CD14-positive monocyte (primary cell): ENCODE measurements at regions not wholly inside any gene's neighbourhood (a gene's known extent, or its start where the extent isn't known, plus 50 kb on each side); places are given as distances from the start of the nearest gene placed in this dataset.

Source experiments
- DNase-seq, 3 donors: peaks; one replicate each; pipeline ENCODE4 v3.0.0-alpha.2; 2011 to 2022
- H2AFZ ChIP-seq: 2 replicates; pipeline ENCODE4 v1.6.0; 2012; ENCODE audit warnings: mild to moderate bottlenecking, low read depth, low read length, inconsistent platforms; ENCODE audit not compliant: insufficient read depth, poor library complexity, severe bottlenecking
- H3K27ac ChIP-seq, 2 donors: 1 replicate in 1 of 2; 2 replicates in 1 of 2; pipeline ENCODE4 v1.5.1; 2012 to 2013; ENCODE audit warnings: low read length in 2 of 2, control low read depth in 1 of 2, inconsistent platforms in 1 of 2, low read depth in 1 of 2, mild to moderate bottlenecking in 1 of 2
- H3K27me3 ChIP-seq, 2 donors: one replicate each; pipeline versions ENCODE4 v1.6.0 to v1.6.1; 2011 to 2013; ENCODE audit warnings: low read length in 2 of 2; ENCODE audit not compliant: control insufficient read depth in 2 of 2, insufficient read depth in 2 of 2
- H3K36me3 ChIP-seq, 2 donors: replicated peaks in 1 of 2; 1 replicate in 1 of 2; 2 replicates in 1 of 2; pipeline versions ENCODE4 v1.5.1 to v1.6.1; 2012 to 2013; ENCODE audit warnings: low read length in 2 of 2, control low read depth in 1 of 2, inconsistent platforms in 1 of 2, mild to moderate bottlenecking in 1 of 2; ENCODE audit not compliant: insufficient read depth in 2 of 2, control insufficient read depth in 1 of 2
- H3K4me1 ChIP-seq, 2 donors: 1 replicate in 1 of 2; 2 replicates in 1 of 2; pipeline versions ENCODE4 v1.5.1 to v1.6.1; 2012 to 2013; ENCODE audit warnings: low read length in 2 of 2, control low read depth in 1 of 2, inconsistent platforms in 1 of 2, mild to moderate bottlenecking in 1 of 2, moderate library complexity in 1 of 2; ENCODE audit not compliant: insufficient read depth in 2 of 2, control insufficient read depth in 1 of 2
- H3K4me2 ChIP-seq: replicated peaks from 2 replicates; pipeline ENCODE3; 2012; ENCODE audit warnings: low read length, moderate library complexity, mild to moderate bottlenecking; ENCODE audit not compliant: poor library complexity, severe bottlenecking; ENCODE audit errors: extremely low read depth
- H3K4me3 ChIP-seq, 3 experiments: fragments of 200-600 bp in 1 of 3; sonication (generic) in 1 of 3; replicated peaks in 1 of 3; 1 replicate in 2 of 3; 2 replicates in 1 of 3; pipeline ENCODE4 v1.5.1; 2011 to 2013; ENCODE audit warnings: low read length in 3 of 3, mild to moderate bottlenecking in 3 of 3, control low read depth in 2 of 3, low read depth in 2 of 3, inconsistent platforms in 1 of 3, moderate library complexity in 1 of 3
- H3K79me2 ChIP-seq: 2 replicates; pipeline ENCODE4 v1.6.0; 2012; ENCODE audit warnings: mild to moderate bottlenecking, control low read depth, inconsistent platforms, low read length, moderate library complexity; ENCODE audit not compliant: insufficient read depth
- H3K9ac ChIP-seq: 2 replicates; pipeline ENCODE4 v1.6.0; 2017; ENCODE audit warnings: low read length, mild to moderate bottlenecking; ENCODE audit not compliant: insufficient read depth, poor library complexity, severe bottlenecking
- H3K9me3 ChIP-seq, 2 donors: replicated peaks in 1 of 2; 1 replicate in 1 of 2; 2 replicates in 1 of 2; pipeline versions ENCODE4 v1.5.1 to v1.6.1; 2012 to 2013; ENCODE audit warnings: low read length in 2 of 2, control low read depth in 1 of 2; ENCODE audit not compliant: control insufficient read depth in 1 of 2, insufficient read depth in 1 of 2
- H4K20me1 ChIP-seq: 2 replicates; pipeline ENCODE4 v1.6.0; 2012; ENCODE audit warnings: mild to moderate bottlenecking, low read length, control low read depth, moderate library complexity; ENCODE audit not compliant: insufficient read depth
- H3K27ac Mint-ChIP-seq, 7 donors: one replicate each; pipeline ENCODE4 v1.8.0; 2020; ENCODE audit warnings: mild to moderate bottlenecking in 7 of 7, mixed read lengths in 7 of 7, moderate library complexity in 6 of 7, inconsistent platforms in 2 of 7
- H3K27me3 Mint-ChIP-seq, 3 donors: one replicate each; pipeline ENCODE4 v1.8.0; 2021 to 2022; ENCODE audit warnings: low read depth in 3 of 3, mild to moderate bottlenecking in 3 of 3, mixed read lengths in 3 of 3, moderate library complexity in 3 of 3, inconsistent platforms in 1 of 3
- H3K36me3 Mint-ChIP-seq, 2 donors: one replicate each; pipeline ENCODE4 v1.8.0; 2020; ENCODE audit warnings: mixed read lengths in 2 of 2, inconsistent platforms in 1 of 2, mild to moderate bottlenecking in 1 of 2
- H3K4me1 Mint-ChIP-seq: one replicate; pipeline ENCODE4 v1.8.0; 2020; ENCODE audit warnings: mild to moderate bottlenecking, mixed read lengths
- H3K4me3 Mint-ChIP-seq, 2 donors: one replicate each; pipeline ENCODE4 v1.8.0; 2020; ENCODE audit warnings: mild to moderate bottlenecking in 2 of 2, mixed read lengths in 2 of 2, moderate library complexity in 1 of 2
- H3K9me3 Mint-ChIP-seq, 7 donors: one replicate each; pipeline ENCODE4 v1.8.0; 2020 to 2022; ENCODE audit warnings: mixed read lengths in 7 of 7, mild to moderate bottlenecking in 6 of 7, moderate library complexity in 6 of 7, inconsistent platforms in 2 of 7
- WGBS: methylation state at CpG from one replicate; pipeline ENCODE4 v1.1.5; 2013; ENCODE audit warnings: missing lambda C conversion rate; ENCODE audit not compliant: insufficient coverage; 5-methylcytosine and 5-hydroxymethylcytosine counted together
- intact Hi-C, 2 donors: fragments of 100-400 bp; cut with micrococcal nuclease; formaldehyde crosslinking; loops; one replicate each; pipeline versions ENCODE4 v1.15.0 to v1.15.1; 2023
- TF ChIP-seq, protein P1 (sequence below): fragments of 200-600 bp; IDR thresholded peaks from one replicate; pipeline ENCODE4 v1.8.0; 2022; ENCODE audit warnings: antibody characterized with exemption, mild to moderate bottlenecking

DNA sequence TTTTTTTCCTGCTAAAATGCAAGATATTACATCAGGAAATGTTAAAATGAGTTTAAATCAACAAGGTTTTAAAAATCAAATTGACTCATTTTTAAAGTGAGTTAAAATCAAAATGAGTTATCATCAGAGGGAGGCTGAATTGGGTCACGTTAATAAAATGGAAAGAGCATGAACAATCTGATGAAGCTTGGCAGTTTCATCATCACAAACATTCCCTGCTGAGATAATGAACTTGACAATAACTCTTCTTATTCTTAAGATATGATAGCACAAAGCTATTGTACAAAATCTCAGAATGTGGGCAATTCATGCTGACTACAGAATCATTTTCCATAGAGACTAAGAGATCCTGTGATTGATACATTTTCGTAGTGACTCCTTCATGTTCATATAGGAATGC lies 1086.7 kb downstream of the STIM2 start:
- Histone ChIP-seq H3K36me3 (no peaks in the 10 kb centered on the region), H2AFZ (no peak overlapping the region), H3K9me3 (no peaks in the 10 kb centered on the region), H3K27ac (no peak overlapping the region), H3K4me3 (no peak overlapping the region), H3K4me2 (no peak overlapping the region), H4K20me1 (no peaks in the 10 kb centered on the region), H3K9ac (no peak overlapping the region), H3K27me3 (no peaks in the 10 kb centered on the region), H3K79me2 (no peaks in the 10 kb centered on the region), H3K4me1 (no peaks in the 10 kb centered on the region)
- no peaks in the 10 kb centered on the region for H3K27me3 Mint-ChIP-seq
- no peak overlapping the region for H3K27ac Mint-ChIP-seq
- no peaks in the 10 kb centered on the region for H3K4me1 Mint-ChIP-seq
- DNase-seq: no peak
- no peak overlapping the region for H3K4me3 Mint-ChIP-seq
- H3K9me3 Mint-ChIP-seq: peaks cover 0 to 2% (median 0%) of the 10 kb centered on the region in 7 donors
- intact Hi-C loops: no loop called here
- no CpG with 5 or more reads among the region's 2 CpGs for WGBS
- TF ChIP-seq, protein P1, sequence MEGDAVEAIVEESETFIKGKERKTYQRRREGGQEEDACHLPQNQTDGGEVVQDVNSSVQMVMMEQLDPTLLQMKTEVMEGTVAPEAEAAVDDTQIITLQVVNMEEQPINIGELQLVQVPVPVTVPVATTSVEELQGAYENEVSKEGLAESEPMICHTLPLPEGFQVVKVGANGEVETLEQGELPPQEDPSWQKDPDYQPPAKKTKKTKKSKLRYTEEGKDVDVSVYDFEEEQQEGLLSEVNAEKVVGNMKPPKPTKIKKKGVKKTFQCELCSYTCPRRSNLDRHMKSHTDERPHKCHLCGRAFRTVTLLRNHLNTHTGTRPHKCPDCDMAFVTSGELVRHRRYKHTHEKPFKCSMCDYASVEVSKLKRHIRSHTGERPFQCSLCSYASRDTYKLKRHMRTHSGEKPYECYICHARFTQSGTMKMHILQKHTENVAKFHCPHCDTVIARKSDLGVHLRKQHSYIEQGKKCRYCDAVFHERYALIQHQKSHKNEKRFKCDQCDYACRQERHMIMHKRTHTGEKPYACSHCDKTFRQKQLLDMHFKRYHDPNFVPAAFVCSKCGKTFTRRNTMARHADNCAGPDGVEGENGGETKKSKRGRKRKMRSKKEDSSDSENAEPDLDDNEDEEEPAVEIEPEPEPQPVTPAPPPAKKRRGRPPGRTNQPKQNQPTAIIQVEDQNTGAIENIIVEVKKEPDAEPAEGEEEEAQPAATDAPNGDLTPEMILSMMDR: no peak
- no peaks in the 10 kb centered on the region for H3K36me3 Mint-ChIP-seq

DNA sequence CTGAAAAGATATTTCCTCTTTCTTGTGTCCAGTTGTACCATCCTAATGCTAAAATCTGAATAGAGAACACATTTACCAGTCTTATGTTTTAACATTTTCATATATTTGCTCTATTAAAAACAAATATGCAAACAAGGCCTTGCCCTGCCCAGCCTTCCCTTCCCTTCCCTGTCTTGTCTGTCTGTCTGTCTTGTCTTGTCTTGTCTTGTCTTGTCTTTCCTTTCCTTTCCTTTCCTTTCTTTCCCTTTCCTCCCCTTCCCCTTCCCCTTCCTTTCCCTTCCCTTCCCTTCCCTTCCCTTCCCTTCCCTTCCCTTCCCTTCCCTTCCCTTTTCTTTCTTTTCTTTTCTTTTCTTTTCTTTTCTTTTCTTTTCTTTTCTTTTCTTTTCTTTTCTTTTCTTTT lies 1103.5 kb downstream of the STIM2 start:
- Histone ChIP-seq H3K4me2 (no peak overlapping the region), H3K4me1 (no peaks in the 10 kb centered on the region), H4K20me1 (no peaks in the 10 kb centered on the region), H3K4me3 (no peak overlapping the region), H3K36me3 (no peaks in the 10 kb centered on the region), H3K27ac (no peak overlapping the region), H3K79me2 (no peaks in the 10 kb centered on the region), H2AFZ (no peak overlapping the region), H3K9me3 (no peaks in the 10 kb centered on the region), H3K27me3 (no peaks in the 10 kb centered on the region), H3K9ac (no peak overlapping the region)
- H3K27me3 Mint-ChIP-seq: no peaks in the 10 kb centered on the region
- H3K4me1 Mint-ChIP-seq: no peaks in the 10 kb centered on the region
- TF ChIP-seq, protein P1: no peak
- H3K4me3 Mint-ChIP-seq: no peak overlapping the region
- DNase-seq: no peak
- peaks cover 0 to 5% (median 3%) of the 10 kb centered on the region in 7 donors for H3K9me3 Mint-ChIP-seq
- H3K36me3 Mint-ChIP-seq: no peaks in the 10 kb centered on the region
- H3K27ac Mint-ChIP-seq: no peak overlapping the region
- intact Hi-C loops: no loop called here
